ENCODE measurements at regions not wholly inside any gene's neighbourhood (a gene's known extent, or its start where the extent isn't known, plus 50 kb on each side); places are given as distances from the start of the nearest gene placed in this dataset.

- Histone ChIP-seq H3K9ac (ENCODE audit: low read depth, low read length) (no peak overlapping the region), H3K4me1 (ENCODE audit: control insufficient read depth, insufficient read depth, low read length) (peaks cover 42% of the 10 kb centered on the region)
These were observed 53.8 kb upstream of the FOXP4 start for GRCh38 chr6:41492261-41492891.

GRCh38 chr6:41494212-41495110 is 51.7 kb upstream of the FOXP4 start:
- no peak overlapping the region for H3K9ac ChIP-seq (ENCODE audit: low read depth, low read length)
- H3K27me3 ChIP-seq (ENCODE audit: control insufficient read depth, insufficient read depth, low read length): peaks cover 69% of the 10 kb centered on the region
- H3K4me3 ChIP-seq (ENCODE audit: low read depth, low read length): no peak overlapping the region

More at GRCh38 chr6:41492261-41492891, 53.8 kb upstream of the FOXP4 start:
- H3K36me3 ChIP-seq (ENCODE audit: control insufficient read depth, insufficient read depth, low read length): no peaks in the 10 kb centered on the region
- H3K9me3 ChIP-seq (ENCODE audit: control insufficient read depth, insufficient read depth, low read length): no peaks in the 10 kb centered on the region
- no peak overlapping the region for H3K4me3 ChIP-seq (ENCODE audit: low read depth, low read length)
- no peak overlapping the region for H3K27ac ChIP-seq (ENCODE audit: low read depth, low read length)
- H3K27me3 ChIP-seq (ENCODE audit: control insufficient read depth, insufficient read depth, low read length): peaks cover 55% of the 10 kb centered on the region

More at GRCh38 chr6:41494212-41495110, 51.7 kb upstream of the FOXP4 start:
- Histone ChIP-seq H3K36me3 (ENCODE audit: control insufficient read depth, insufficient read depth, low read length) (no peaks in the 10 kb centered on the region), H3K27ac (ENCODE audit: low read depth, low read length) (no peak overlapping the region), H3K4me1 (ENCODE audit: control insufficient read depth, insufficient read depth, low read length) (peaks cover 34% of the 10 kb centered on the region), H3K9me3 (ENCODE audit: control insufficient read depth, insufficient read depth, low read length) (no peaks in the 10 kb centered on the region)
